Skin of body (tissue), 1 donor: ENCODE measurements at regions not wholly inside any gene's neighbourhood (a gene's known extent, or its start where the extent isn't known, plus 50 kb on each side); places are given as distances from the start of the nearest gene placed in this dataset.
"Not testable (repeated sequence)": the region's sequence is repeated elsewhere in the genome, so short reads cannot be mapped to it uniquely, and the experiment has no call there.

Experiments
- DNase-seq: peaks from one replicate; lab custom pipeline; 2025; lab: John Stamatoyannopoulos, UW

GRCh38 chr5:15103130-15103529 lies 231.6 kb upstream of the ANKH start:
- DNase-seq, result no peak

- DNase-seq, result no peak
These were observed 226.0 kb upstream of the ANKH start for GRCh38 chr5:15097552-15097951.

GRCh38 chr5:15096686-15097085 lies 225.1 kb upstream of the ANKH start:
- DNase-seq, result not testable (repeated sequence)

GRCh38 chr5:15092801-15093200 lies 221.2 kb upstream of the ANKH start:
- no peak for DNase-seq

GRCh38 chr5:15085671-15086070 lies 214.1 kb upstream of the ANKH start:
- peak; percentile 67 for DNase-seq

GRCh38 chr5:15082096-15082495 lies 210.5 kb upstream of the ANKH start:
- DNase-seq, result no peak

GRCh38 chr5:15080219-15080618 lies 208.6 kb upstream of the ANKH start:
- no peak for DNase-seq

GRCh38 chr5:15079566-15079965 lies 208.0 kb upstream of the ANKH start:
- DNase-seq, result peak; percentile 56

- DNase-seq, result no peak
These were observed 203.1 kb upstream of the ANKH start for GRCh38 chr5:15074651-15075050.

GRCh38 chr5:15073453-15073852 lies 201.9 kb upstream of the ANKH start:
- DNase-seq, result no peak

- DNase-seq, result no peak
These were observed 199.3 kb upstream of the ANKH start for GRCh38 chr5:15070907-15071306.

- DNase-seq, result no peak
These were observed 197.9 kb upstream of the ANKH start for GRCh38 chr5:15069407-15069905.

GRCh38 chr5:15065091-15065490 lies 193.5 kb upstream of the ANKH start:
- DNase-seq, result no peak

- no peak for DNase-seq
These were observed 192.8 kb upstream of the ANKH start for GRCh38 chr5:15064396-15064795.

- DNase-seq, result no peak
These were observed 185.5 kb upstream of the ANKH start for GRCh38 chr5:15056988-15057592.

- no peak for DNase-seq
These were observed 172.9 kb upstream of the ANKH start for GRCh38 chr5:15044521-15044920.

- no peak for DNase-seq
These were observed 165.8 kb upstream of the ANKH start for GRCh38 chr5:15037247-15037908.

- DNase-seq, result no peak
These were observed 162.8 kb upstream of the ANKH start for GRCh38 chr5:15034379-15034778.

- DNase-seq, result no peak
These were observed 159.6 kb upstream of the ANKH start for GRCh38 chr5:15031180-15031579.

- no peak for DNase-seq
These were observed 156.2 kb upstream of the ANKH start for GRCh38 chr5:15027764-15028163.

GRCh38 chr5:15026944-15027343 lies 155.4 kb upstream of the ANKH start:
- DNase-seq, result no peak

GRCh38 chr5:15026011-15026893 lies 154.7 kb upstream of the ANKH start:
- DNase-seq, result no peak
